Osteocyte (in vitro differentiated cells): ENCODE measurements at regions not wholly inside any gene's neighbourhood (a gene's known extent, or its start where the extent isn't known, plus 50 kb on each side); places are given as distances from the start of the nearest gene placed in this dataset.

Experiments used
- DNase-seq: peaks from one replicate; pipeline ENCODE4 v3.0.0; 2021; ENCODE audit warnings: mixed read lengths; ENCODE audit not compliant: unreplicated experiment; ENCODE audit errors: extremely low spot score
- H3K27ac Mint-ChIP-seq: one replicate; pipeline ENCODE4 v1.8.0; 2021; ENCODE audit warnings: mild to moderate bottlenecking, mixed read lengths; ENCODE audit not compliant: unreplicated experiment
- H3K27me3 Mint-ChIP-seq: one replicate; pipeline ENCODE4 v1.8.0; 2021; ENCODE audit warnings: mixed read lengths; ENCODE audit not compliant: unreplicated experiment
- H3K36me3 Mint-ChIP-seq: one replicate; pipeline ENCODE4 v1.8.0; 2021; ENCODE audit warnings: mixed read lengths; ENCODE audit not compliant: unreplicated experiment
- H3K4me1 Mint-ChIP-seq: one replicate; pipeline ENCODE4 v1.8.0; 2021; ENCODE audit warnings: mixed read lengths; ENCODE audit not compliant: unreplicated experiment
- H3K4me3 Mint-ChIP-seq: one replicate; pipeline ENCODE4 v1.8.0; 2021; ENCODE audit warnings: mild to moderate bottlenecking, moderate library complexity, mixed read lengths; ENCODE audit not compliant: unreplicated experiment
- H3K9me3 Mint-ChIP-seq: one replicate; pipeline ENCODE4 v1.8.0; 2021; ENCODE audit warnings: mixed read lengths; ENCODE audit not compliant: unreplicated experiment
- CTCF ChIP-seq: fragments of 200-600 bp; sonication (generic); IDR thresholded peaks from 2 replicates; pipeline ENCODE4 v1.5.0; 2021; ENCODE audit warnings: antibody characterized with exemption, mild to moderate bottlenecking, moderate library complexity

DNA sequence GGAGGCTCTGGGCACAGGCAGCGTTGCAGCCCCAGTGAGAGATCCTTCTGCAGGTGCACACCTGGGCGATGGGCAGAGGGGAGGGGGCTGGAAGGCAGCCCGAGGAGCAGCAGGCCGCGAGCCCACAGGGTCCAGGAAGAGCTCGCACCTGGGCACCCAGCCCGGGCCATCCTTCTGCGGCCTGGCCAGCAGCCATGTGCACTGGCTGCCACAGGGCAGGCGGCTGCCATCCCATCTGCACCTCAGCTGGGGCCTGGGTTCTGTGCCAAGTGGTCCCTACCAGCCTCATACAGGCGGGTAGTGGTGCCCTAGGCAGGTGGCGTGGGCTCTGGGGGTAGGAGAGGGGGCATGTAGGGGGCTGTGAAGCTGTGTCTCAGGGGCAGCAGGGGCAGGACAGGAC is 197.2 kb downstream of the RBFOX3 start:
- no peak overlapping the region for H3K27ac Mint-ChIP-seq
- H3K9me3 Mint-ChIP-seq: no peaks in the 10 kb centered on the region
- TF ChIP-seq CTCF: no peak
- no peak overlapping the region for H3K4me3 Mint-ChIP-seq
- DNase-seq: no peak
- peaks cover 13% of the 10 kb centered on the region for H3K4me1 Mint-ChIP-seq
- H3K27me3 Mint-ChIP-seq: peaks cover 9% of the 10 kb centered on the region
- H3K36me3 Mint-ChIP-seq: no peaks in the 10 kb centered on the region

DNA sequence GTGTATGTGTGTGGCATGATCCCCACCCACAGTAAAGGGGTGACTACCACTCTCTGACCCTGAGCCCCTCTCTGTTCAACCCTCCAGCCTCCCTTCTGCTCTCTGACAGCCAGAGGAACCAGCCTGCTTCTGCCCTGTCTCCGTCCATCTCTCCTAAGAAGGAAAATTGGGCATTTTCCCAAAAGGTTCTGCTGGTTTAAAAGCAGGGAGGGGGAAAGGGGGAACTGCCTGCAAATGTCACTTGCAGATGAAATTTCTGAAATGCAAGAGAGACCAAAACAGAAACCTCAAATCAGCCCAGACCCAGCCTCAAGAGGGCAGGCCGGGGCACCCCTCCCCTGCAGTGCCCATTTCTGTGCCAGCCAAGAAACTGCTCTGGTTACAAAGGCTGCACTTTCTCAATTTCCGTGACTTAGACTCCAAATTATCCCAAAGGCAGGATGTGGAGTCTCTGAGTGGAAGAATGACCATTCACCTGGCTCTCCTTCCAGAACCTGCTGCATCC is 197.9 kb downstream of the RBFOX3 start:
- H3K4me3 Mint-ChIP-seq: no peak overlapping the region
- peaks cover 15% of the 10 kb centered on the region for H3K27me3 Mint-ChIP-seq
- H3K9me3 Mint-ChIP-seq: no peaks in the 10 kb centered on the region

DNA sequence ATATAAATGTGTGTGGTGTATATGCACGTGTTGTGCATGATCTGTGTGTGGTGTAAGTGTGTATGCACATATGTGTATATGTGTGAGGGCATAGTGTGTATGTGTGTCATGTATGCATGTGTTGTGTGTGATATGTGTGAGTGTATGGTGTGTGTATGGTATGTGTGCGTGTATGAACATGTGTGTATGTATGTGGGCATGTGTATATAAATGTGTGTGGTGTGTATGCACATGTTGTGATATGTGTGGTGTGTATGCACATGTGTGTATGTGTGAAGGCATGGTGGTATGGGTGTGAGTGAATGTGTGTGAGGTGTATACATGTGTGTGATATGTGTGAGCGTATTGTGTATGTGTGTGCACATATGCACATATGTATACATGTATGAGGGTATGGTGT is 198.7 kb downstream of the RBFOX3 start:
- Mint-ChIP-seq H3K27ac (no peak overlapping the region), H3K9me3 (no peaks in the 10 kb centered on the region), H3K36me3 (no peaks in the 10 kb centered on the region), H3K4me1 (peaks cover 11% of the 10 kb centered on the region), H3K4me3 (no peak overlapping the region), H3K27me3 (peaks cover 24% of the 10 kb centered on the region)
- no peak for DNase-seq
- TF ChIP-seq CTCF: no peak

More for the DNA sequence above, 197.9 kb downstream of the RBFOX3 start:
- no peak overlapping the region for H3K27ac Mint-ChIP-seq
- DNase-seq: no peak
- peaks cover 11% of the 10 kb centered on the region for H3K4me1 Mint-ChIP-seq
- H3K36me3 Mint-ChIP-seq: no peaks in the 10 kb centered on the region
- TF ChIP-seq CTCF: no peak

- Mint-ChIP-seq H3K27ac (no peak overlapping the region), H3K4me3 (no peak overlapping the region), H3K27me3 (peaks cover 31% of the 10 kb centered on the region), H3K36me3 (no peaks in the 10 kb centered on the region), H3K9me3 (no peaks in the 10 kb centered on the region), H3K4me1 (peaks cover 11% of the 10 kb centered on the region)
- TF ChIP-seq CTCF: no peak
- DNase-seq: no peak
Measured at GRCh38 chr17:79411419-79411818, 199.4 kb downstream of the RBFOX3 start.

GRCh38 chr17:79410681-79411080 is 200.2 kb downstream of the RBFOX3 start:
- Mint-ChIP-seq H3K27ac (no peak overlapping the region), H3K27me3 (peaks cover 38% of the 10 kb centered on the region), H3K4me1 (peaks cover 11% of the 10 kb centered on the region), H3K9me3 (no peaks in the 10 kb centered on the region), H3K36me3 (no peaks in the 10 kb centered on the region), H3K4me3 (no peak overlapping the region)
- DNase-seq: no peak
- no peak for TF ChIP-seq CTCF
